ENCODE measurements at regions not wholly inside any gene's neighbourhood (a gene's known extent, or its start where the extent isn't known, plus 50 kb on each side); places are given as distances from the start of the nearest gene placed in this dataset.

GRCh38 chr16:17836868-17837602 lies 366.3 kb upstream of the XYLT1 start (continued):
- TF ChIP-seq ZNF425 (CRISPR knock-in tag; conservative IDR thresholded peaks at IDR 0.05) (no peak), USF1 (CRISPR knock-in tag; IDR thresholded peaks at IDR 0.05) (peak; percentile 61), CDX4 (CRISPR knock-in tag; IDR thresholded peaks at IDR 0.05; ENCODE audit: borderline replicate concordance) (no peak), ATF1 (CRISPR knock-in tag; IDR thresholded peaks at IDR 0.05) (no peak), ZBTB21 (CRISPR knock-in tag; IDR thresholded peaks at IDR 0.05; ENCODE audit: borderline replicate concordance) (no peak), MXD4 (CRISPR knock-in tag; IDR thresholded peaks at IDR 0.05; ENCODE audit: borderline replicate concordance) (no peak)

- H3K27ac Mint-ChIP-seq = no peak overlapping the region
- peaks cover 14% of the 10 kb centered on the region for H3K4me1 Mint-ChIP-seq
- TF ChIP-seq ATF6 (CRISPR knock-in tag; IDR thresholded peaks at IDR 0.05) = no peak
- no peak overlapping the region for H3K4me3 Mint-ChIP-seq
- CTCF ChIA-PET = no interaction called here
- H3K27me3 Mint-ChIP-seq (ENCODE audit: low read depth) = no peaks in the 10 kb centered on the region
- POLR2A ChIA-PET = no interaction called here
- H3K36me3 Mint-ChIP-seq = no peaks in the 10 kb centered on the region
- no peaks in the 10 kb centered on the region for H3K9me3 Mint-ChIP-seq
- ATAC-seq (no peak), DNase-seq (ENCODE audit: low spot score) (no peak)
Observed at GRCh38 chr16:17835118-17835876, 364.5 kb upstream of the XYLT1 start.

- Mint-ChIP-seq H3K27ac (no peak overlapping the region), H3K4me3 (no peak overlapping the region), H3K9me3 (no peaks in the 10 kb centered on the region), H3K4me1 (no peaks in the 10 kb centered on the region; the same call in none of the 2 replicates), H3K36me3 (no peaks in the 10 kb centered on the region), H3K27me3 (ENCODE audit: low read depth) (no peaks in the 10 kb centered on the region)
- DNase-seq (ENCODE audit: low spot score) (no peak), ATAC-seq (no peak)
- CTCF ChIA-PET = no interaction called here
- POLR2A ChIA-PET = no interaction called here
- TF ChIP-seq ZNF425 (CRISPR knock-in tag; conservative IDR thresholded peaks at IDR 0.05) = no peak
- no peak for TF ChIP-seq GABPB1 (CRISPR knock-in tag; IDR thresholded peaks at IDR 0.05)
- no peak for TF ChIP-seq ZNF317 (CRISPR knock-in tag; IDR thresholded peaks at IDR 0.05; ENCODE audit: borderline replicate concordance, low read depth)
- no peak for TF ChIP-seq E2F1 (CRISPR knock-in tag; IDR thresholded peaks at IDR 0.05)
- no peak for TF ChIP-seq PREB (CRISPR knock-in tag; IDR thresholded peaks at IDR 0.05; ENCODE audit: borderline replicate concordance)
- no peak for TF ChIP-seq ATF2 (CRISPR knock-in tag; IDR thresholded peaks at IDR 0.05; ENCODE audit: borderline replicate concordance, low read depth)
- TF ChIP-seq ZNF281 (CRISPR knock-in tag; IDR thresholded peaks at IDR 0.05) = no peak
Observed at GRCh38 chr16:17832738-17833137, 362.0 kb upstream of the XYLT1 start.

All from WTC11 (cell line).